ENCODE measurements at regions not wholly inside any gene's neighbourhood (a gene's known extent, or its start where the extent isn't known, plus 50 kb on each side); places are given as distances from the start of the nearest gene placed in this dataset.

DNA sequence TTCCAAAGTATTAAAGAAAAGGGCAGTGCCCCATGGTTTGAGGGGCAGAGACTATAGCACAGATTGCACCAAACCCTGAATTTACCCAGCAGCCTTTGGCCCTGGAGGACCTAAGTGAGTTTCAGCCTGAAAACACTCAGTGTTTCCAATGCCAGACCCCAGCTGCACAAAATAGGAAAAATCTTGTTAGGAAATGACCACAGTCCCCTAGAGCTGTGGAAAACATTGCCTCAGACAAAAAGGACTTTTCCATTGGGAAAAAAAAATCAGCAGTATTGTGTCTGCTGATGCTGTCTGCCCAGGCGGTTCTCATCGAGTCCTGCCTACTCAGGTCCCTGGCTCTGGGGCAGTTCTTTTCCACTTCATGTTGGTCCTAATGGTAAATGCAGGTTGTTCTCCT, 121.7 kb upstream of the DLG1 start:
- TF ChIP-seq, protein P1, sequence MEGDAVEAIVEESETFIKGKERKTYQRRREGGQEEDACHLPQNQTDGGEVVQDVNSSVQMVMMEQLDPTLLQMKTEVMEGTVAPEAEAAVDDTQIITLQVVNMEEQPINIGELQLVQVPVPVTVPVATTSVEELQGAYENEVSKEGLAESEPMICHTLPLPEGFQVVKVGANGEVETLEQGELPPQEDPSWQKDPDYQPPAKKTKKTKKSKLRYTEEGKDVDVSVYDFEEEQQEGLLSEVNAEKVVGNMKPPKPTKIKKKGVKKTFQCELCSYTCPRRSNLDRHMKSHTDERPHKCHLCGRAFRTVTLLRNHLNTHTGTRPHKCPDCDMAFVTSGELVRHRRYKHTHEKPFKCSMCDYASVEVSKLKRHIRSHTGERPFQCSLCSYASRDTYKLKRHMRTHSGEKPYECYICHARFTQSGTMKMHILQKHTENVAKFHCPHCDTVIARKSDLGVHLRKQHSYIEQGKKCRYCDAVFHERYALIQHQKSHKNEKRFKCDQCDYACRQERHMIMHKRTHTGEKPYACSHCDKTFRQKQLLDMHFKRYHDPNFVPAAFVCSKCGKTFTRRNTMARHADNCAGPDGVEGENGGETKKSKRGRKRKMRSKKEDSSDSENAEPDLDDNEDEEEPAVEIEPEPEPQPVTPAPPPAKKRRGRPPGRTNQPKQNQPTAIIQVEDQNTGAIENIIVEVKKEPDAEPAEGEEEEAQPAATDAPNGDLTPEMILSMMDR (IDR thresholded peaks at IDR 0.05; ENCODE audit: control extremely low read depth in 1 of 3, insufficient read depth in 1 of 3, low read depth in 1 of 3, low read length in 3 of 3), result no peak
- TF ChIP-seq TCF12 (IDR thresholded peaks at IDR 0.05; ENCODE audit: low read depth, low read length) (no peak), JUN (IDR thresholded peaks at IDR 0.05; ENCODE audit: low read depth, low read length) (no peak), RAD21 (IDR thresholded peaks at IDR 0.05 in 1 of 2, conservative IDR thresholded peaks at IDR 0.05 in 1 of 2; ENCODE audit: low read depth in 2 of 2, low read length in 2 of 2) (no peak), HDAC6 (IDR thresholded peaks at IDR 0.05; ENCODE audit: low read depth, low read length) (no peak)

Measured in H1 (cell line).